ENCODE measurements at regions not wholly inside any gene's neighbourhood (a gene's known extent, or its start where the extent isn't known, plus 50 kb on each side); places are given as distances from the start of the nearest gene placed in this dataset.

GRCh38 chr2:235165631-235166030 lies 213.8 kb downstream of the SH3BP4 start:
- H3K36me3 Mint-ChIP-seq (ENCODE audit: low read depth, unreplicated experiment) = no peaks in the 10 kb centered on the region
- peaks cover 3% of the 10 kb centered on the region for H3K27me3 Mint-ChIP-seq (ENCODE audit: unreplicated experiment)
- DNase-seq (ENCODE audit: low spot score) = no peak
- H3K27ac Mint-ChIP-seq (ENCODE audit: unreplicated experiment) = no peak overlapping the region
- no peaks in the 10 kb centered on the region for H3K9me3 Mint-ChIP-seq (ENCODE audit: unreplicated experiment)
- no peak overlapping the region for H3K4me3 Mint-ChIP-seq (ENCODE audit: unreplicated experiment)
- no peaks in the 10 kb centered on the region for H3K4me1 Mint-ChIP-seq (ENCODE audit: unreplicated experiment)
- no peak for TF ChIP-seq CTCF (IDR thresholded peaks at IDR 0.05; ENCODE audit: unreplicated experiment)

- no peaks in the 10 kb centered on the region for H3K4me1 Mint-ChIP-seq (ENCODE audit: unreplicated experiment)
- H3K36me3 Mint-ChIP-seq (ENCODE audit: low read depth, unreplicated experiment) = no peaks in the 10 kb centered on the region
- no peak overlapping the region for H3K4me3 Mint-ChIP-seq (ENCODE audit: unreplicated experiment)
- H3K27me3 Mint-ChIP-seq (ENCODE audit: unreplicated experiment) = peaks cover 9% of the 10 kb centered on the region
- H3K27ac Mint-ChIP-seq (ENCODE audit: unreplicated experiment) = no peak overlapping the region
- no peaks in the 10 kb centered on the region for H3K9me3 Mint-ChIP-seq (ENCODE audit: unreplicated experiment)
- no peak for TF ChIP-seq CTCF (IDR thresholded peaks at IDR 0.05; ENCODE audit: unreplicated experiment)
- DNase-seq (ENCODE audit: low spot score) = no peak
Measured at GRCh38 chr2:235168174-235168979, 216.6 kb downstream of the SH3BP4 start.

GRCh38 chr2:235170016-235170415 lies 218.2 kb downstream of the SH3BP4 start:
- peaks cover 9% of the 10 kb centered on the region for H3K27me3 Mint-ChIP-seq (ENCODE audit: unreplicated experiment)
- no peaks in the 10 kb centered on the region for H3K36me3 Mint-ChIP-seq (ENCODE audit: low read depth, unreplicated experiment)
- H3K4me3 Mint-ChIP-seq (ENCODE audit: unreplicated experiment) = no peak overlapping the region
- no peak for DNase-seq (ENCODE audit: low spot score)
- no peaks in the 10 kb centered on the region for H3K4me1 Mint-ChIP-seq (ENCODE audit: unreplicated experiment)
- no peak overlapping the region for H3K27ac Mint-ChIP-seq (ENCODE audit: unreplicated experiment)
- H3K9me3 Mint-ChIP-seq (ENCODE audit: unreplicated experiment) = no peaks in the 10 kb centered on the region
- no peak for TF ChIP-seq CTCF (IDR thresholded peaks at IDR 0.05; ENCODE audit: unreplicated experiment)

GRCh38 chr2:235170536-235171521 lies 219.0 kb downstream of the SH3BP4 start:
- Mint-ChIP-seq H3K4me1 (ENCODE audit: unreplicated experiment) (no peaks in the 10 kb centered on the region), H3K4me3 (ENCODE audit: unreplicated experiment) (no peak overlapping the region), H3K36me3 (ENCODE audit: low read depth, unreplicated experiment) (no peaks in the 10 kb centered on the region), H3K9me3 (ENCODE audit: unreplicated experiment) (no peaks in the 10 kb centered on the region), H3K27ac (ENCODE audit: unreplicated experiment) (no peak overlapping the region), H3K27me3 (ENCODE audit: unreplicated experiment) (peaks cover 9% of the 10 kb centered on the region)
- TF ChIP-seq CTCF (IDR thresholded peaks at IDR 0.05; ENCODE audit: unreplicated experiment) = no peak
- no peak for DNase-seq (ENCODE audit: low spot score)

All from endothelial cell (in vitro differentiated cells).